ENCODE measurements at regions not wholly inside any gene's neighbourhood (a gene's known extent, or its start where the extent isn't known, plus 50 kb on each side); places are given as distances from the start of the nearest gene placed in this dataset.

- TF ChIP-seq CTCF (conservative IDR thresholded peaks at IDR 0.05; ENCODE audit: low read depth, low read length) (no peak), EZH2 (IDR thresholded peaks at IDR 0.05; ENCODE audit: low read length, unreplicated experiment) (no peak), EZH2phosphoT487 (IDR thresholded peaks at IDR 0.05; ENCODE audit: borderline replicate concordance, low read length) (no peak)
Observed at GRCh38 chr18:39724652-39725051, 2159.1 kb upstream of the CELF4 start.
